NCI-H2227 (cell line): ENCODE measurements at regions not wholly inside any gene's neighbourhood (a gene's known extent, or its start where the extent isn't known, plus 50 kb on each side); places are given as distances from the start of the nearest gene placed in this dataset.
"Not testable (repeated sequence)": the region's sequence is repeated elsewhere in the genome, so short reads cannot be mapped to it uniquely, and the experiment has no call there.

Experiments
- DNase-seq: peaks from one replicate; lab custom pipeline; 2025; ENCODE audit not compliant: unreplicated experiment; lab: John Stamatoyannopoulos, UW

DNA sequence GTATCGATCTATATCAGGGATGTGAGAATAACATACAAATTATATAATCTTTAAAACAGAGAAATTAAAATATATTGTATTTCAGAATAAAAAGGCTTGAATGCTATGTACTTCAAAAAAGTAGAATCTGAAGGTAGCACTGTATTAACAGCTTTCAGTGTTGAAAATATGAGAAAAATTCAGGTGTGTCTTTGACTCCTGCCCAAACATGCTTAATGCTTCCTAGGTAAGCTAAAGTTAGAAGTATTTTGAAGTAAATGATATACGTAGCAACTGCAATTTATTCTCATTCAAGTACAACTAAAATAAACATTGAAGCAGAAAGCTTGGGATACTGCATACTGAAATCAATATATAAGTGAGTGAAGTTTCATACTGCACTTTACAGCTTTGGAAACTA lies 1082.0 kb upstream of the ACVR2A start:
- no peak for DNase-seq

DNA sequence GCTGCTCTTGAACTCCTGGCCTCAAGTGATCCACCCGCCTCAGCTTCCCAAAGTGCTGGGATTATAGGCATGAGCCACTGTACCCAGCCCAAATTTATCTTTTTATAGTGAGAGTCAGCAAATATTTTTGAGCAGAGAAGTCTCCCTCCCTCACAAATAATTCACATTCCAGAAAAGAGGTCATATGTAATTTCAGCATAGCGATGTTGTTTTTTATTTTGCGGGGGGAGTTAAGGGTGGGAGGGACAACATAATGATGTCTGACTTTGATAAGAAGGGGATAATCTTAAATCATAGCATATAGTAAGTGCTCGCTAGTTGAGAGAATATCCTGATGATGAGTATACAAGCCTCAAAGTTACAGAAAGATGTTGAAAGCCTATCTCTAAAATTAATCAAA lies 1090.2 kb upstream of the ACVR2A start:
- DNase-seq, result no peak

DNA sequence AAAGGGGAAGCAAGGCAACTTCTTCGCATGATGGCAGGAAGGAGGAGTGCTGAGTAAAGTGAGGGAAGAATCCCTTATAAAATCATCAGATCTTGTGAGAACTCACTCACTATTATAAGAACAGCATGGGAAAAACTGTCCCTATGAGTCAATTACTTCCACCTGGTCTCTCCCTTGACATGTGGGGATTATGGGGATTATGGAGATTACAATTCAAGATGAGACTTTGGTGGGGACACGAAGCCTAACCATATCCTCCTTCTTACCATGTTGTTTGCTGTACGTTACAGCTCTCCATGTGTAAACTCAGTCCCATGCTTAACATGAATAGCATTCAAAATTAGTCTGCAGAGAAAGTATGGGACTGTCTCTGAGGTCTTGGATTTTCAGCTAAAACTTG lies 1096.8 kb upstream of the ACVR2A start:
- no peak for DNase-seq

DNA sequence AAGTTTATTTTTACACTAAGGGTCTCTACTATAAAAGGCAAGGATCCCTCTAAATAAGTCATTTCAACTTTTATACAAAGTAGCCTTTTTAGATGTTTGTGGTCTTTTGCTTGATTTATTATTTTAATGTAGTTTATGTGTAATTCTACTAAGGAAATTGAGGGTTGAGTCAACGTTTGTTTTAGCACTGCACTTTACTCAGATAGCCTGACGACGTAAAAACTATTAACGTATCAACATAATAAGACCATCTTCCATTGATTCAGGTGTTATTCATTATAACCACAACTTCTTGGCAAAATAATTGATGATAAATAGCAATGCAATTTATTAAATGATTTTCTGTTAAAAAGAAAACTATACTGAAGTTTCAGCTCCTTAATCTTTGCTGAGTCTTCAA lies 1103.6 kb upstream of the ACVR2A start:
- DNase-seq, result no peak

DNA sequence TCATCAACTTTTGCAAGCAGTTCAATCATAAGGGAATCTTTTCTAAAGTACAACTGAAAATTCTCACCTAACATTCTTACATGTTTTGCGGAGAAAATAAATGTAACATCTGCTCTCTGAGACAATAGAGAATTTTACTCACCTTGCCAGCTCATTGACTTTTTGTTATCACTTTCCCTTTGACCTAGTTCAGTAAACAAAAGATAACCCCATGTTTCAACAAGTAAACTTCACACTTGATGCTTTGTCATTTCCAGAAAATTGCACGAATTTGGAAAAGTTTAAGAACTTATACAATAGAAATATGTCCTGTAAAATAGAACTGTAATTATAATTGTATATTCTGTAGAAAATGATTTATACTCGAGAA lies 1110.0 kb upstream of the ACVR2A start:
- DNase-seq, result no peak

DNA sequence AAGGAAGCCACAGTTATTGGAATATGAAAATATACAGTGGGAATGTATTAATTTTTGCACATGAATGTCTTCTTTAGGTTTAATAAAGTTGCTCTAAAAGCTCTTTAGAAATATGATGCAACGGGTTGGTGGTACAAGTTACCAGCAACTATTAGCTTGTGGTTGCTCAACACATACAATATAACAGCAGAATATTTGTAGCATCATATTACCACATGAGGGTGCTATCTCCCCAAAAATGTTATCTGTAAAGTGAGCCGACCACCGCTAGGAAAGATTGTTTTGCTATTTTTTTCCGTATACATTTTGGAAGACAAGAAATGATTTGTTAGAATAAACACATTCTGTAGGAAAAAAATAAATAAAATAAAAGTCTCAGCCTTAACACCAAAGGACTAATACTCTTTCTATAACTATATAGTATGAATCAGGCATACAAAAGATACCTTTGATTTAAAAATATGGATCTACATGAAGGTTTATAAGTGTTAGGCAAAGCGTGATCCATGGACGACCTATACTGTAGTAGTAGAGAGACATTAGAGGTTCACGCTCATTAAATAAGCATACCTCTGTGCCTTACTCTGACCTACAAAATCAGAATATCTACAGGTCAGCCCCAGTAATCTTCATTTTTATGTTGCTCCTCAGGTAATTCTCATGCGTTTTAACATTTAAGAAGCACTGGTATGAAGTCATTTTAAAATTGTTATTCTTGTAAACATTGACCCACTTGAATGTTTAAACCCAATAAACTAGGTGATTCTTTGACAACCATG lies 1110.6 kb upstream of the ACVR2A start:
- peak; percentile 74 for DNase-seq

DNA sequence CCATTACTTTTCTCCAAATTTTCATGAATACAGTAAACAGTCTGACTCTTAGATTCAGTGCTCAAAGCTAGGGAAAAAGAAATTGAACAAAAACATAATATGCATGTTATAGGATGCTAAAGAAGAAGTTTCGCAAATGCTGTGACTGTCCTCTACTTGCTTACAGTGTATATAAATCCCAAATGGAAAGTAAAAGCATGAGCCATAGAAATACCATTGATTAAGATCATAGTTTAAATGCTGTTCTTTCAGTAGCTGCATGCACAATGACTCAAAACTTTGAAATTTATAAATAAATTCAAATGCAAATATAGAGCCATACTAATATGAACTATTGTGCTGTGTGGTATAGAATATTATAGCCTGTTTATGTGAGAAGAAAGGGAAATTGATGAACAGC lies 1113.9 kb upstream of the ACVR2A start:
- DNase-seq, result no peak

DNA sequence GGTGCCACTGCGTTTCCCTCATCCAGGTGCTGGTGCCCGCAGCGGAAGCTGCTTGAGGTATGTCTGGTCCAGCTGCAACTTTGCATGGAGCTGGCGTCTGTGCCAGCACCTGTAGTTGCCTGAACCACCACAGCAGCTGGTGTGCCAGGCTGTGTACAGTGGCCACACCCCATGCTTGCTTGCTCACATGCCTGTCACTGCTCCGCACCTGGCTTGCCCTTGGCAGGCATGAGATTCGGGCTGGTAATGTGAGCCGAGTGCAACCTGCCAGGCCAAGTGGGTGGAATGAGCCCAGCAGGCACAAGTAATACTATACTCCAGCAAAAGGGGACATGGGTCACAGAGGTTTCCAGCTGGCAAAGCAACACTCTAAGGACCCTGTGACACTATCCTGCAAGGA lies 1123.3 kb upstream of the ACVR2A start:
- DNase-seq, result no peak

DNA sequence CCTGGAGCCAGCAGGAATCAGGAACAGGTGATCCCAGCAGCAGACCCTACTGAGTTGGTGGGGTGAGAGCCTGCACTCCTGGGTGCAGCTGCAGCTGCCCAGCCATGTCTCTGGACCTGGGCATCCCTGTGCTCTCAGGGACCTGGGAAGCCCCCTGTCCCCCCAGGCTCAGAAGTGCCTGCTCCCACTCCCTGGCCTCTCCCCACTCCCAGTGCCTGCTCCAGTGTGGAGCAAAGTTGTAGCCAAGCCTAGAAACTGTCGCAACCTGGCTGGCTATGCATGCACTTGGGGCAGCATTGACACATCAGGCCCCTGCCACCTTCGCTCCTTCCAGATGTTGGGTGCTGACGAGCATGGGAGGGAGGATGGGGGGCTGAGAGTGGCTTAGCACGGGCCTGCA lies 1124.7 kb upstream of the ACVR2A start:
- DNase-seq, result no peak

DNA sequence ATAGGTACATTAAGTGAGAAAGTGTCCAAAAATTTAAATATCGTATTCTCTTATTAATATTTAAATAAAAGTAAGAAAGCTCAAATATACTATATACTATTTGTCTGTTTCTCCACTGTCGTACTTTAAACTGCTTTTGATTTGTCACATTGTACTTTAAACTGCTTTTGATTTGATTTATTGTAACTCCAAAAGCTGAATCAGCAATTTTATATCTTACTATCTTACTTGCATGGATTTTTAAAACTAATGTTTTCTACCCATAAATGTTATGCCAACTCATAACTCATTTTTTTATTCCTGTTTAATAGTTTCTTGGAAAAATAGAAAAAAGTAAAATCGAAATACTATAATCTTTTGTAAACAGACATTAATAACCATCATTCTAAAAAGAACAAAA lies 1128.2 kb upstream of the ACVR2A start:
- no peak for DNase-seq

DNA sequence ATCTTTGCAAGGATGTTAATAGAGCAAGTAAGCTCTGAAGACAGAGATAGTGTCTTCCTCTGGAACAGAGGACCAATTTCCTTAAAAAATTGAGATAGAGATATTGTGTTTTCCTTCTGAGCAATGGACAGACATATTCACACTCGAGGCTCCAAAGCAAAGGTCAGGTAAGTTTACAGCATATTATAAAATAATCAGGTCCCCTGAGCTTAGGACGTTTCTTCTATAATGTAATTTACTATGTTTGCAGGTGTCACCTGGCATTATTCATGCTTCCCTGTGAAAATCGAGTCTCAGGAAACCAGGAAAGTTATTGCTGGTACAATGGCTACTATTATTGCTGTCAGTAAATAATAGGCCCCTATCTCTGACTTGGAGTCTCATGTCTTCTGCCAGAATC lies 1135.8 kb upstream of the ACVR2A start:
- no peak for DNase-seq

DNA sequence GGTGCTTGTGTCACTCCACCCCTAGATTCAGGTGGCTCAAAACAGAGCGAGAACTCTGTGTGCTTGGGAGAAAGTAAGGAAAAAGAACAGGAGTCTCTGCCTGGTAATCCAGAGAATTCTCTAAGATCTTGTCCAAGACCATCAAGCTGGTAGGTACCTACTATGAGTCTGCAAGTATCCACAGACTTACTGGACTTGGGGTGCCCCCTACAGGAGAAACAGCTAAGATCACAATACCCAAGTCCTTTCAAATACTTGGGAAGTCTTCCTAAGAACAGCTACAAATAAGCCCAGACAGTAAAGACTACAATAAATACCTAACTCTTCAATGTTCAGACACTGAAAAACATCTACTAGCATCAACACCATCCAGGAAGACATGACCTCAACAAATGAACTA lies 1143.6 kb upstream of the ACVR2A start:
- DNase-seq, result no peak

DNA sequence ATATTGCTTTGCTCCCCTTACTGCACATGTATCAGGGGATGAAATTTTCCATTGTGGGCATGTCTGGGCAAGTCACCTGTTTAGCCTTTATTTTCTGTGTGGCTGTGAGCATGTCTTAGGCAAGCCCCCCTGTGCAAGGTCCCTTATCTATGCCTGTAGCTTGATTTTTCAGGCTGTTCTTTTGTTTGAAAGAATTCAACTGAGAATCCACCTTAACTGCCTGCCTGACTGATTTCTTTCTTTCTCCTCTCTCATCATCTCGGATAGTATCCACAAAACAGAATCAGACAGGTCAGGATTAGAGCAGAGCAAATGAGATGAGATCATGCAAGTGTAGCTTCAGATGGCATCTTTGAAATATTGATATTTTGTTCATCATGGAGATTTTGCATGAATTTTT lies 1147.5 kb upstream of the ACVR2A start:
- no peak for DNase-seq

DNA sequence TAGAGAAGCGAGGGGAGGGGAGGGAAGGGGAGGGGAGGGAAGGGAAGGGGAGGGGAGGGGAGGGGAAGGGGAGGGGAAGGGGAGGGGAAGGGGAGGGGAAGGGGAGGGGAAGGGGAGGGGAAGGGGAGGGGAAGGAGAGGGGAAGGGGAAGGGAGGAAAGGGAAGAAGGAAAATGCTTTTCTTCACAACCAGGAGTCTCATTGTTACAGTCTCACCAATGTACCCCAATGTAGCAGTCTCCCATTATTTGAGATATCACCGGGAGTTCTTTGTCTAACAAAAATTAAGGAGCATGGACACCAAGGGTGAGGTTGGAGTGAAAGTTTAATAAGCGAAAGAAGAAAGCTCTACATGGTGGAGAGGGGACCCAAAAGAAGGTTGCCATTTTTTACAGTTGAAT lies 1148.0 kb upstream of the ACVR2A start:
- not testable (repeated sequence) for DNase-seq

DNA sequence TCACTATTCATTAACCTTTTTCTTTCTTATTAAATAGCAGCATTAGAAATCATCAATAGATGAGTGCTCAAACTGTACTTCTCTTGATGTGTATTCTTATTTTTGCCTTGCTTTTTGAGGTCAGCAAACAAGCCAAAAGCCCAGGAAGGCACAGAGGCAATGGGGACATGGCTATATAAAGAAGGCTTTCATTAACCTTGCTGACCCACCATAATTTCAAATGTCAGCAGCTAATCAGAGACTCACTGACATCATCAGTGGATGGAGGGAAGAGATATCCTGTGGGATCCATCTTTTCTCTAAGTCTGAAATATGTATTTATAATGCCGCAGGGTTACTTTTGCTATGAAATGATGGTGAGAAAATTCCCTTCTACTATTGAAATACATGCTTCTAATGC lies 1162.8 kb upstream of the ACVR2A start:
- DNase-seq, result no peak

DNA sequence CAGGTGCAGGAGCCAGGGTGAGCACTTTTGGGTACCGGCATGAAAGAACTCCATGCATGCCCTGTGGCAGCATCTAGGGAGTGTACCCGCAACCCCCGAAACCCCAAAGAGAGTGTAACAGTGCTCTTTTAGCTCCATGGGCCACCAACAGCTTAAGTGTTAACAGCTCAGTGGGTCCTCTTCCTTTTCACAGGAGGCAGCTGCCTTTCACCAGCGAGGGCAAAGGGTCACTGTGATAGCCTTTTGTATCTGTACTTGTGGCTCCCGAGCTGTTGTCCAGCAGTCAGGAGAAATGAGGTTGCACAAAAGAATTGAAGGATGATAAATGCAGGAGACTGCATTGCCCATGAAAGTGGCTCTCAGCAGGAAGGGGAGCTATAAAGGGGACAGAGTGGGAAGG lies 1166.3 kb upstream of the ACVR2A start:
- no peak for DNase-seq

DNA sequence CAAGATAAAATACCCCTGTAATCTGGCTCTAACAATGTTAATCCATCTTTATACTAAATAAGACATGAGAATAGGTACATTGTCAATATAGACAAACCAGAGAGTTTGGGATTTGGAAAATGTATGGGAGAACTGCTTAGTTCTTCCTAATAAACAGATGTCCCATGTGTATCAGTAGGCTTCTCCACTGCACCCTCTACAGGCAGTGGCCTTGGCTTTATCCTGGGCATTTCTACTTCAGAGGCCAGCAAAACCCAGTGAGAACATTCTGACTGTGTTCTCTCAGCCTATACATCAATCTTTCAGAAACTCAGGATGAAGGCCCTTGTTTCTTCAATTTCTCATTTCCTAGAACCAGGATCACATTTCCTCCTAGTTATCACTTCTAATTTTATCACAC lies 1167.5 kb upstream of the ACVR2A start:
- no peak for DNase-seq

DNA sequence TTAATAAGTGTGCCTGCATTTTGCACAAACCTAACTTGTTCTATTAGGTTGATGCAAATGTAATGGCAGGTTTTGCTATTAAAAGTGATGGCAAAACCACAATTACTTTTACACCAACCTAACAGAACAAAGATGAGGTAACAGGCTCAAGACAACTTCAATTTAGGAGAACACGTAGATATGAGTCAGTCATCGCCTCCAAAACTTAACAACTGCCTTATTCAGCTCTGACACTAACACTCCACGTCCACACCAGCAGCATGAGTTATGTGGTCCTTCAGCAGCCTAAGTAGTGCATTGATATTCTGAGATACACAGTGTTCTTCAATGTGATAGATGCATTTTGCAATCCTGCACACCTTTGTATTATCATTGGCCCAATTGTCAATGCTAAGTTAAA lies 1175.1 kb upstream of the ACVR2A start:
- DNase-seq, result no peak

DNA sequence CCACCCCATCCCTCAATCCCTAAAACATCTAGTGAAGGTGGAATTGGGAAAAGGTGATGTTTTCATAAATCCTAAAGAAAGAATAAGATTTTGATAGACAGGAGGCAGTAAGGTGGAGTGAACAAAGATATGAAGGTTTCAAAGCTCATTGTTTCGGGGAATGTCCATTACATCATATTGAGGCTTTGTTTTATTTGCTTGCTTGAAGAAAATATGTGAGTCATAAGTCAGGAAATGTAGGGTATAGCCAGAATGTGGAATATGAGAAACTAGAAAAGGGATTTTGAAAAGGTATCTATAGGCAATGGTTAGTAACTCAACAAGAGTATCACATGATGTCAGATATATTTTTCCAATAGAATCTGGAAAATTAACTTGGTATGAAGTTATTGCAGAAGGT lies 1178.5 kb upstream of the ACVR2A start:
- no peak for DNase-seq

DNA sequence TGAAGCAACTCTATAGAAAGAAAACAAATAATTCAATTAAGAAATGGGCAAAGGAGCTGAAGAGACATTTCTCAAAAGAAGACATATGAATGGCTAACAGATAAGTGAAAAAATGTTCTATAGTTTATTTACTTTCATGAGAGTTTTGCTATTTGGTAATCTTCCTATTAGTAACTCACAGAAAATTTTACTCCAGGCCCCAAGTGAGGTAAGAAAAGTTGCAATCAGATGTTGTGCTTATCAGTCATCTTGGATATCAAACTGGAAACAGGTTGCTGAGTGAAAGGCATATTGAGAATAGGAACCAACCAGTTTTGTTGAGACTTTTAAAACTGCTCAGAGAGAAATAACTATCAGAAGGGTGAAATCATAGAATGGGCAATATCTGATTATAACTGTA lies 1179.0 kb upstream of the ACVR2A start:
- no peak for DNase-seq

DNA sequence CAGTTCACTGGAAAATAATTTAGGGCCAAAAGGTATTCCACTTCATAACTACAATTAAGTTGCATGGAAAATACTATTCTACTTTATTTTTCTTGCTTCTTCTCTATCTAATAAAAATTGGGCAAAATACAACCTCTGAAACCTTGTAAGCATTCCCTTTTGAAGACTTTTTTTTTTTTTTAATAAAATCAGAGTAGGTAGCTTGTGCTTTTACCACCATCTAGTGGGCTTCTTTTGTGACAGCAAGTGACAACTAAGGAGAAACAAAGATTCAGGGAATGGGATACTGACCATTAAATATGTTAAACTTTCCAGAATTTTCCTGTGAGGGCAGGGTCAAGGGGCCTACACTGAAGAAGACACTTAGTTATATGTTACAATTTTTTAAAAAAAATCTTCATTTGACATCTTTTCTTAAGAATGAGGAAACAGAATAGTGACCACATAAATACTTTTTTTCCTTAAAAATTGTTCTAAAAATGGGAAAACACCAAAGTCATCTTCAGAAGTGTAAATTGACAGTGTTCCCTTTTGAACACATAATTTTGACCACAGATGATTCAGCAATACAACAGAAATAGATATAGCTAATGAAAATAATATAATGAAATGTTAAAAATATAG lies 1183.2 kb upstream of the ACVR2A start:
- DNase-seq, result peak; percentile 27

DNA sequence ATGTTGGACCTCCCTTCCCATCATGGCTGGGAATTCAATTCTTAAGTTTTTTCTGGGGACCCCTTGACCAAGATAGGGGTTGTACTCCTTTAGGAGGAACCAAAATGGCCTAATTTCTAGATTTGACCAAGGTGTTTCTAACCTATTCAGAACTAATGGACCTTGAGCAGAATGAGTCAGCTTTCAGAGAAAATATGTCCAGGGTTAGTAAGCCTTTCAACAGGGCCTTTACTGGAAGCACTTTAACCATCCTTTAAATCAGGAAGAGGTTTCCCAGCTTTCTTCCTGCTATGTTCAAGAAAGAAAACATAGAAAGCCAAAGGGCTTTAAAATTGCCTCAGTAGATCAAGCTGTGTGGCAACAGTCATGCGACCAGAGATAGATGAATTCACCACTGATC lies 1184.9 kb upstream of the ACVR2A start:
- DNase-seq, result no peak

DNA sequence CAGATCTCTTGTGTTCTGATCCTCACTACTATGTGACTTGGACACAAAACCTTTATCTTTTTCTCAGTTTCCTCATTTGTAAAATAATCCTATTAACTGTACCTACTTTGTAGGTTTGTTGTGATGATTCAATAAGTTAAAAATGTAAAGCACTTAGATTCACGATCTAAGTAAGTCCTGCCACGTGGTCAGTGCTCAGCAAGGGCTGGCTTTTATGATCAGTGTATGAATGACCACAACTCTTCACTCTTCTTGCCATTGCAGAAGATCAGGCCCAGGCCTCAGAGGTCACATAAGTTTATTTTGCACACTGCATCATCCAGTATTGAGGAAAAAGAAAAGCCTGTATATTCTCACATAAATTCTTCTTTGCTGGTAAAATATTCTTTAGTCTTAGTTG lies 1192.5 kb upstream of the ACVR2A start:
- no peak for DNase-seq
